ENCODE measurements at regions not wholly inside any gene's neighbourhood (a gene's known extent, or its start where the extent isn't known, plus 50 kb on each side); places are given as distances from the start of the nearest gene placed in this dataset.
"Not testable (repeated sequence)": the region's sequence is repeated elsewhere in the genome, so short reads cannot be mapped to it uniquely, and the experiment has no call there.

GRCh38 chr21:35207322-35207721 lies 158.2 kb upstream of the RUNX1 start:
- no peak for DNase-seq

- no peak for DNase-seq
These were observed 157.3 kb upstream of the RUNX1 start for GRCh38 chr21:35206141-35207125.

GRCh38 chr21:35204850-35205541 lies 155.9 kb upstream of the RUNX1 start:
- no peak for DNase-seq

- no peak for DNase-seq
These were observed 155.0 kb upstream of the RUNX1 start for GRCh38 chr21:35204125-35204524.

GRCh38 chr21:35203093-35203977 lies 154.2 kb upstream of the RUNX1 start:
- DNase-seq = no peak

- DNase-seq = no peak
These were observed 153.3 kb upstream of the RUNX1 start for GRCh38 chr21:35202431-35202830.

- DNase-seq = no peak
These were observed 152.7 kb upstream of the RUNX1 start for GRCh38 chr21:35201799-35202198.

GRCh38 chr21:35201288-35201687 lies 152.2 kb upstream of the RUNX1 start:
- DNase-seq = no peak

GRCh38 chr21:35199733-35200015 lies 150.6 kb upstream of the RUNX1 start:
- DNase-seq = no peak

GRCh38 chr21:35198982-35199732 lies 150.1 kb upstream of the RUNX1 start:
- no peak for DNase-seq

- DNase-seq = no peak
These were observed 149.5 kb upstream of the RUNX1 start for GRCh38 chr21:35198565-35198964.

- no peak for DNase-seq
These were observed 148.9 kb upstream of the RUNX1 start for GRCh38 chr21:35197992-35198431.

- no peak for DNase-seq
These were observed 148.1 kb upstream of the RUNX1 start for GRCh38 chr21:35197191-35197590.

- DNase-seq = no peak
These were observed 147.0 kb upstream of the RUNX1 start for GRCh38 chr21:35196128-35196527.

GRCh38 chr21:35195232-35195631 lies 146.1 kb upstream of the RUNX1 start:
- DNase-seq = no peak

- no peak for DNase-seq
These were observed 142.7 kb upstream of the RUNX1 start for GRCh38 chr21:35191754-35192153.

GRCh38 chr21:35191128-35191527 lies 142.0 kb upstream of the RUNX1 start:
- no peak for DNase-seq

- no peak for DNase-seq
These were observed 141.1 kb upstream of the RUNX1 start for GRCh38 chr21:35190201-35190701.

- no peak for DNase-seq
These were observed 140.2 kb upstream of the RUNX1 start for GRCh38 chr21:35189077-35189863.

GRCh38 chr21:35183389-35183788 lies 134.3 kb upstream of the RUNX1 start:
- DNase-seq = not testable (repeated sequence)

GRCh38 chr21:35179990-35180540 lies 131.0 kb upstream of the RUNX1 start:
- DNase-seq = no peak
